Stimulated activated CD8-positive, alpha-beta memory T cell treated with anti-CD3 and anti-CD28 coated beads, Interleukin-2, amount 100 ng/mL, for 48 hours (primary cell): ENCODE measurements at regions not wholly inside any gene's neighbourhood (a gene's known extent, or its start where the extent isn't known, plus 50 kb on each side); places are given as distances from the start of the nearest gene placed in this dataset.
"Not testable (repeated sequence)": the region's sequence is repeated elsewhere in the genome, so short reads cannot be mapped to it uniquely, and the experiment has no call there.

Experiments used
- DNase-seq, 2 donors: peaks; one replicate each; pipeline ENCODE4 v3.0.0-alpha.2; 2020; ENCODE audit warnings: low read depth in 2 of 2

- DNase-seq, result no peak
Observed at GRCh38 chr5:116746668-116747067, 172.0 kb upstream of the SEMA6A start.

- DNase-seq, result no peak
Observed at GRCh38 chr5:116740771-116741170, 166.1 kb upstream of the SEMA6A start.

DNA sequence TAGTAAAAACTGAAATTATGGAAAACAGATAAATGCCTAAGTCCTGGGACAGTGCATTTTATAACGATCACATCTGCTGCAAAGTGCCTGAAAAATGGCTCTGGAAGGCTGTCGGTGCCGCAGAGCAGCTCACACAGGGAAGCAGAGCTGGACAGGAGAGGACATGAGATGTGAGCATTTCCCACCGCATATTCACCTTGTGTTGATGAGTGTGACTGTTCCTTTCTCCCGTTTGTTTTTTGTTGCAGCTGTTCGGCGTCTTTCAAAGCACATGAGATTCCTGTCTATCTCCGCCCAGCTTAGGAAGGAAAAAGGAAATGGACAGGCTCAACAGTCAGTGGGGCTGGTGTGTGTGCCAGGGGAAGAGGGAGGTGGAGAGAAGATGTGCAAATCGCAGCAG, 164.9 kb upstream of the SEMA6A start:
- no peak for DNase-seq

GRCh38 chr5:116738615-116739261, 164.1 kb upstream of the SEMA6A start:
- no peak for DNase-seq

DNA sequence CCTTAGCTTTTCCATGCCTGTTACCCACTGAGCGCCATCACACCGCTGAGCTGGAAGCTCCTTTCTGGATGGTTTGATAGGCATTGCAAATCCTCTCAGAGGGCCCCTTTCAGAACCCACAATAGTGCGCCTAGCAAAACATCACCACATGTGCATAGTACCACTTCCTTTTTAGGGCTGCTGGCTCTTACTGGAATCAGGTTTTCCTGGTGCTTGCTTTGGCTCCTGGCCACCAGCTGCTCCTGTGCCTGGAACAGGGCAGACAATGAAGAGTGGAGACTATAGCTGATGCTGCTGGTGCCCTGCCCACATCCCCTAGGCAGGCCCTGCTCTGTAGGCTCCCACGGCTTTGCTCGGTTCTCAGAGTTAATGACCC, 163.6 kb upstream of the SEMA6A start:
- no peak for DNase-seq

DNA sequence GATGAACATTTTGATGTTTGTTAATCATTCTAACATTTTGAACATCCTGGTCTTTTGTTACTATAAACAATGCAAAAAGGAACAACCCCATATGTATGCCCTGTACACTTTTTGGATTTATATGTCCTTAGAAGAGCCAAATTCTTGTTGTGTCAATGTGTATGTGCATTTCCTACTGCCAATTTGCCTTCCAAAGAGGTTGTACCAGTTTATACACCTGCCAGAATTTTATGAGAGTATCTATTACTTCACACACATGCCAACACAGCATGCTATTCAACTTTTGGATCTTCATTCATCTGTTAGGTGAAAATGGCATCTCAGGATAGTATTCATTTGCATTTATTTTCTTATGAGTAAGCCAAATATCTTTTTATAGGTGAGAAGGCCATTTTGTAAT, 162.0 kb upstream of the SEMA6A start:
- no peak for DNase-seq

- no peak for DNase-seq
Observed at GRCh38 chr5:116733991-116734975, 159.7 kb upstream of the SEMA6A start.

GRCh38 chr5:116732591-116732990, 158.0 kb upstream of the SEMA6A start:
- DNase-seq, result no peak

- no peak for DNase-seq
Observed at GRCh38 chr5:116731432-116731831, 156.8 kb upstream of the SEMA6A start.

GRCh38 chr5:116730706-116731105, 156.1 kb upstream of the SEMA6A start:
- DNase-seq, result no peak

DNA sequence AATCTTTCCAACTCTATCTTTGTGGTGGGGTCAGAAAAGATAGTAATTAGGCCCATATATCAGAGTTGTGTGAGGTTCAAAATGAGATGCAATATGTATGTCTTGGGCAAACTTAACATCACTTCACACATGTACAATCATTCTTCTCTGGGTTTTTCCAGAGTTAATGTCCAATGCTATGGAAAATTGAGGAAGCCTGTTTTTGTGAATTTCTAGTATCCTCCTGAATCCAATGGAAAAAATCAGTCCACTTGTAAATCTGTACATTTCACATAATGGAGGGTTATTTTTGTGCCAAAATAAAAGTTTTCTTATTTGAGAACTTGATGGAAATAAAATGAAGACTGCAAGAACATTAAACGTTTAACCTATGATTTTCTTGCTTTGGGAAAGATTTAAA, 155.6 kb upstream of the SEMA6A start:
- no peak for DNase-seq

DNA sequence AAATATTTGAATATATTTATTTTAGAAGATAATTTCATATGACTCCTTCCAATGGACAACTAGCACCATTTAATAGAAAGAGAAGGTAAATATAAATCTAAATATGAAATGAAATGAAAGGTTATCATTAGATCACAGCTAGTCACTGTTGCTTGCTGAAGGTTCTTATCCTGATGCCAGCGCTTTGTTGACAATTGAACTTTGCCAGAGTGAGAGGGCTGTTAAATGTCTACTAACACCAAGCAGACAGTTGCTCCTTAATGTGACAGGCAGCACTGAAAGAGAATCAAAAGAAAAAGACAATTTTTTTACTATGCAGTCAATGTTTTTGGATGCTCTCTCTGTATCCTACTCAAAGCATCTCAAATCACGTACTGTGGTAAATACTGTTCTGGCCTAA, 152.6 kb upstream of the SEMA6A start:
- no peak for DNase-seq

- not testable (repeated sequence) for DNase-seq
Observed at GRCh38 chr5:116726180-116726579, 151.6 kb upstream of the SEMA6A start.

- DNase-seq, result no peak
Observed at GRCh38 chr5:116724971-116725370, 150.3 kb upstream of the SEMA6A start.

DNA sequence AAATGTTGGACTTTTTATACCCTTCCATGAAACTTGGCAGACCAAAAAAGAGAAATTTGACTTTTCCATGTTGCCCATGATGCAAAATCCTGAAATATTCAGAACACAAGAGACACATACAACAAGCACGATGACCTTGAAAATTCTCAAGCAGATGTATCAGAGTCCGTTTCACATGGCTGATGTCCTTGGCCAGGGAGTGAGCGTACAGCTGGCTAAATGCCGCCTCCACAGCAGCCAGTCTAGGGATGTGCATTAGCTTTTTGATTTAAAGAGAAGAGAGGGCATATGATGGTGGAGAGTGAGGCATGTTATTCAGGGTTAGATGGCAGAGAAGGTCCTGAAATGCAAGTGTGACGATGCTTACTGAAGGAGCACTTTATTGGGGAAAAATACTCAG, 148.0 kb upstream of the SEMA6A start:
- DNase-seq, result no peak

DNA sequence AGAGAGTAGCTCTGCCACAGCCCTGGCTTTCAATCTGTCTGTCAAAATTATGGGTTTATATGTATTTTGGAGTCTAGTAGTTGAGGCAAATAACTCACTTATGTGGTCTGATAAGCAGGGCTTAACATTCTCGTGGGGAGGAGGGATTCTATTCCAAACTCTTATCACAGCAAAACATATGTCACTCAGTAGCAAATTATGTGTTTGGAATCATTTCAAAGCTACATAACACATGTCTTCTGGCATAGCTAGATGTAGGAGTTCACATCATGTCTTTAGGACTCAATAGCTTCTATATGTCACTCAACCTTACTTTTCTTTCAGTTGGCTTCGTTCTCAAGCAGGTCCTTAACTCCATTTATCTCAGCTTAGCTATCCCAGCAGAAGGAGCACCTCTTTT, 144.5 kb upstream of the SEMA6A start:
- DNase-seq, result no peak

DNA sequence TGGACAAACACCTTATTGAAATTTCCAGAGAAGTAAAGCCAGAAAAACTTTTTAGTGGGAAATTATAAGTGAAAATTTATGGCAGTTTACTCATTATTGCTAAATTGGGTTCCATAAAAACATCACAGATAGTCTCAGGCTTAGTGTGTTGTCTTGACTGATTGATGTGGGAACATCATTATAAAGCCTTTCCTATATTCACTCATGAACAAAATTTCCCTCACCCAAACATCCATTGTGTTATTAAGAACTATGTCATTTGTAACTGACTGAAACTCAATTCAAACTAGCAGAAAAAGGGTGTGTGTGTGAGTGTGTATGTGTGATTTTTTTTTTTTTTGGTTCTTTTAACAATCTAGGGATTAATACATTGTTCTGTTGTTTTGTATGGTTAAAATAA, 143.7 kb upstream of the SEMA6A start:
- DNase-seq, result no peak

DNA sequence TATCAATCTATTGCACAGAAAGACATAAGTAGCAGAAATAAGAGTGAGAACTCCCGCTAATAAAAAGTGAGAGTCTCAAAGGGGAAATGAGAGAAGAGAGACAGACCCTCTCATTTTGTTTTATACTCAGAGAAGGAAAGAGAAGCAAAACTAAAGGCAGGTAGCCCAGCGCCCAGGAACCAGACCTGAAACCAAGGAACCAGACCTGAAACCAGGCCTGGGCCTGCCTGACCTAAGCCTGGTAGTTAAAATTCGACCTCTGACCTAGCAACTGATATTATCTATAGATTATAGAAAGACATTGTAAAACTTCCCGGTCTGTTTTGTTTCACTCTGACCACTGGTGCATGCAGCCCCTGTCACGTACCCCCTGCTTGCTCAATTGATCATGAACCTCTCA, 134.5 kb upstream of the SEMA6A start:
- DNase-seq, result no peak

DNA sequence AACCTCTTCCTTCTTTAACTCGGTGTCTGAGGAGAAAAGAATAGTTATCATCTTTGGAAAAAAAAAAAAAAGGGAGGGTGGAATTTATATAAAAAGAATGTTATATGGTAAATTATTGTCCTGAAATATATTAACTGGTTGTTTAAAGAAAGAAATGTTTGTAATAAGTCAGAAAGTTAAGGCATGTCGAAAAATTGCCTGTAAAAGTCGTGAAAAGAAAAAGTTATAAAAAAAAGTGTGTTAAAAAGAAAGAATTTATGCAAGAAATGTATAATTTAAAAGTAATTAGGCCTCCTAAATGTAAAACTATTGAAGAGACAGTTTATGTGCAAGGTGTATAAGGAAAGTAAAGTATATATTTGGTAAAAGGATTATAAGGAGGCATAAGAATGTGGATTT, 130.5 kb upstream of the SEMA6A start:
- DNase-seq, result not testable (repeated sequence)

DNA sequence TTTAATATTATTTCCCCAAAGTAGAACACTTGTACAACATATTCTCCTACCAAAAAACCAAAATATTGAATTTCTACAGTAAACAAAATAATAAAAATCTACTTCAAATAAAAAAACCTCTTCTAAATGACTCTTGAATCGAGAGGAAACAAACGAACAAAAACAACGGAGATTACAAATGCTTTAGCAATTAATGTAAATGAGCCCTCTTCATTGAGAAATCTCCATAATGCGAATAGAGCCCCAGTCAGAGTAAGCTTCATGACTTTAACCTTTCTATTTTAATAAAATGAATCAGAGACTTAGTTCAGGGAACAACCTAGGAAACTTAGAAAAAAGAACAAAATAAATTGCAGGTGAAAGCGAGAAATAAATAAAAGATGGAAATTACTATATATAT, 129.3 kb upstream of the SEMA6A start:
- no peak for DNase-seq

- no peak for DNase-seq
Observed at GRCh38 chr5:116703328-116703727, 128.7 kb upstream of the SEMA6A start.

- DNase-seq, result no peak
Observed at GRCh38 chr5:116702776-116703175, 128.2 kb upstream of the SEMA6A start.

DNA sequence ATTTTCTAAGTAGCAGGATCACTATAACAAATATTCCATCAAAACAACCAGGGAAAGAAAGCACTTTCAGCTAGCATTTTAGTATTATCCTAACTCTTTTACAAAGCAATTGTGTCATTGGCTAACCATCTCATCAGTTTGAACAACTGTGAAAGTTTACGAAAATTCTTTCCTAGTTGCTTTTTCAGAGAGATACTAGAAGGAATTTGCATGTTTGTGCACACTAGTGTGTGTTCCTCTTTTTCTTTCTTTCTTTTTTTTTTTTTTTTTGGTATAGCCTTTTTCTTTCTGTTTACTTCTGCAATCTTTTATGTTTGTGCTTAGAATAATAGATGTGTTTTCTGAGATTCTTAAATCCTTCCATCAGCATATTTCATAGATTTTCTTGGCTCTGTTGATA, 124.7 kb upstream of the SEMA6A start:
- DNase-seq, result no peak
